DMS53 treated with DMSO at 0.1 percent for 48 hours (cell line): ENCODE measurements at regions not wholly inside any gene's neighbourhood (a gene's known extent, or its start where the extent isn't known, plus 50 kb on each side); places are given as distances from the start of the nearest gene placed in this dataset.
"Not testable (repeated sequence)": the region's sequence is repeated elsewhere in the genome, so short reads cannot be mapped to it uniquely, and the experiment has no call there.

Source experiments
- DNase-seq: peaks from one replicate; lab custom pipeline; 2025; ENCODE audit not compliant: unreplicated experiment; lab: John Stamatoyannopoulos, UW

DNA sequence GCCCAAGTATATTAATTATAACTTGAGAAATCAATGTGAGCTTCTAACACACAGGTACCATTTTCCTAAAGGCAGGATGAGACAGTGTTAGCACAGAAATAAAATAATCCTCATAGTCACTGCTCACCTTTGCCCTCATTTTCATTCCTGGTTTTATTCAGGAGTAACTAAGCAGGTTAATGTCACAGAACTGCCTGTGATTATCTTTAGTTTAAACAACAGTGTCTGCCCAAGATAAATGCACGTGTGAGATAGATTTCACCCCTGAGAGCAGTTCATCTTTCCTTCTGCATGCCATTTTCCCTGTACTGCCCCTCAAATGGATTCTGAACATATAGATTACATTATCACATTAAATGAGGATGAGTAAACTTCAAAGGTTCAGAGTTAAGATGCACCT lies 250.7 kb downstream of the RMST start:
- DNase-seq: no peak

GRCh38 chr12:97714107-97714563 lies 251.5 kb downstream of the RMST start:
- no peak for DNase-seq

DNA sequence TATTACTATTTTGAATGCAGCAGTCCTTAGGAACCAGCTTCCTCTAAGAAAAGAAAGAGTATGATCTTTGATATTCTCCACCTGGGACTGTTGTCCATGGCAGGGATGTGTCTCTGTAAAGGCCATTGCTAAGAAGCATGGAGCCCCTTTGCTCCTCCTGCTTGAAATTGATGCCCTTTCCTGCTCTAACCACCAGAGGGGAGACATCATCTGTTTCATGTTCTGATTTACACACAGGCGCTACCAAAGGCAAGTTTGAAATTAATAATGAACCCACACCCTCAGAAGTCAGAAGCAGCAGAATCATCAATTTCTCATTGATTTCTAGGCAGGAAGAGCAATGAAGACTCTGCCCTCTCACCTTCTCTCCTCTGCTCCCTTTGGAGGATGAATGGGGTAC lies 253.8 kb downstream of the RMST start:
- peak; percentile 32 for DNase-seq

DNA sequence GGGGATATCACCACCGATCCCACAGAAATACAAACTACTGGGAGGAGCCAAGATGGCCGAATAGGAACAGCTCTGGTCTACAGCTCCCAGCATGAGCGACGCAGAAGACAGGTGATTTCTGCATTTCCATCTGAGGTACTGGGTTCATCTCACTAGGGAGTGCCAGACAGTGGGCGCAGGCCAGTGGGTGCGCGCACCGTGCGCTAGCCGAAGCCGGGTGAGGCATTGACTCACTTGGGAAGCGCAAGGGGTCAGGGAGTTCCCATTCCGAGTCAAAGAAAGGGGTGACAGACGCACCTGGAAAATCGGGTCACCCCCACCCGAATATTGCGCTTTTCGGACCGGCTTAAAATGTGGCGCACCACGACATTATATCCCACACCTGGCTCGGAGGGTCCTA lies 261.2 kb downstream of the RMST start:
- DNase-seq: not testable (repeated sequence)

- DNase-seq: no peak
Observed at GRCh38 chr12:97745406-97746101, 282.9 kb downstream of the RMST start.

- DNase-seq: peak; percentile 34
Observed at GRCh38 chr12:97748298-97748697, 285.7 kb downstream of the RMST start.

DNA sequence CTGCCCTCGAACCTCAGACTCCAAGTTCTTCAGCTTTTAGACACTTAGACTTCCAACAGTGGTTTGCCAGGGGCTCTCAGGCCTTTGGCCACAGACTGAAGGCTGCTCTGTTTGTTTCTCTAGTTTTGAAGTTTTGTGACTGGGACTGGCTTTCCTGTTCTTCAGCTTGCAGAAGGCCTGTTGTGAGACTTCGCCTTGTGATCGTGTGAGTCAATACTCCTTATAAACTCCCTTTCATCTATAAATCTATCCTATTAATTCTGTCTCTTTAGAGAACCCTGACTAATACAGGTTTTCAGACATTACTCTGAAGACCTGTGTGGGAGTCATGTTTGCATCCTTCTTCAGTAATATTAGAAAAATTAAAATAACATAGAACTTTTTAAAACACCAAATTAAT lies 289.1 kb downstream of the RMST start:
- DNase-seq: no peak

- no peak for DNase-seq
Observed at GRCh38 chr12:97752129-97752528, 289.5 kb downstream of the RMST start.

GRCh38 chr12:97753332-97753731 lies 290.7 kb downstream of the RMST start:
- DNase-seq: no peak

DNA sequence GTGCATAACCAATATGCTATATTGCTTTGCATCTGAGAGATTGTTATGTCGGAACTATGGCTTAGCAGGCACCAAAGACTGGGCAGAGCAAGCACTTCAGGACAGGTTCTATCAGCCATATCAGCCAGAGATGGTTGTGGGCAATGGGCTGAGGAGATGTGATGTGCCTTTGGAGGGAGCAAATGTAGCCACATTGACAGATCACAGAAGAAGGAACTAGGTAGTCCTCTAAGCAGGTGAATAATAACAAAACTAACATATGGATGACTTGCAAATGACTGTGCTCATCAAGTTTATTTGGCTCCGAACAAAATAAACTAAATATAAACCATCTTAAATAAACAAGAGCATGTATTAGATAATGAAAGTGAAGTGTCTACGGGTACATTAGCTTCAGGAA lies 291.7 kb downstream of the RMST start:
- DNase-seq: peak; percentile 72

DNA sequence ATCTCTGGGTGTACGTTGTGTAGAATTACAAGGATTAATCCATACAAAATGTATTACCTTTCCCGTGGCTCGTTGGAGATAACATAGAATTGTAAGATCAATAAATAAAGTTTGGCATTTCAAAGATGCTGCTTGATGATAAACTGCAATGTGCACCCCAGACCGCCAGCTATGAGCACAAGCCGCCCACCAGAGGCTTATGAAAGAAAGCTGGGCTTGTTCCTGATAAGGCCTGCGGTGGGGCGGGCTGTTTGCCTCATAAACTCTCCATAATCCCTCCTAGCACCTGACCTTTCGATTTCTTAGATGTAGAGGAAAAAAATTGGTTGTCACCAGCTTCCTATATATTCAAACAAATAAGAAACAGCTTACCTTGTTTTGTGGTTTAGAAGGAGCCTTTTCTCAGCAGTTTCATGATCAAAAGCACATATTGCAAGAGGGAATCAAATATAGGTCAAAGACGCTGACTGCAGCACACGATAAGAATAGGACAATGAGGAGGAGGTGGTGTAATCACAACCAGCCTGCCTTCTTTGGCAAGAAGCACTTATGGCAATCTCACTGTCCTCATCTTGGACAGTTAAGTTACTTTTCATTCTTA lies 293.6 kb downstream of the RMST start:
- no peak for DNase-seq

DNA sequence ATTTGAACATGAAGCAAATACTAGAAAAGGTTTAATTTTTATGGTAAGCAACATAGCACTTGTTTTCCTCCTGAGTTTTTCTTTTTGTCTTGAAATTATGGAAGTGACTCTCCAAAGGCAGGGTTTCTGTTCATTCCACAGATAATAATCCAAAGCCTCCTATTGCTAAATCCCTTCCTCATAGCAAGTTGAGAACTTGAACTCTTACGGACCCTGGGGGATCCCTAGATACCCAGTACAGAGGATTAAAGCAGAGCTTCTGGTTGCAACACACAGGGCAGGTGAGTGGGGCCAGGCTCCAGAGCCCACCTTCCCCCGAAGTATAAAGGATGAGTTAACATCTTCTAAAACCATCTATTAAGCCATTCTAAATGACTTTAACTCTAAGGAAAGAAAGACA lies 294.1 kb downstream of the RMST start:
- no peak for DNase-seq

DNA sequence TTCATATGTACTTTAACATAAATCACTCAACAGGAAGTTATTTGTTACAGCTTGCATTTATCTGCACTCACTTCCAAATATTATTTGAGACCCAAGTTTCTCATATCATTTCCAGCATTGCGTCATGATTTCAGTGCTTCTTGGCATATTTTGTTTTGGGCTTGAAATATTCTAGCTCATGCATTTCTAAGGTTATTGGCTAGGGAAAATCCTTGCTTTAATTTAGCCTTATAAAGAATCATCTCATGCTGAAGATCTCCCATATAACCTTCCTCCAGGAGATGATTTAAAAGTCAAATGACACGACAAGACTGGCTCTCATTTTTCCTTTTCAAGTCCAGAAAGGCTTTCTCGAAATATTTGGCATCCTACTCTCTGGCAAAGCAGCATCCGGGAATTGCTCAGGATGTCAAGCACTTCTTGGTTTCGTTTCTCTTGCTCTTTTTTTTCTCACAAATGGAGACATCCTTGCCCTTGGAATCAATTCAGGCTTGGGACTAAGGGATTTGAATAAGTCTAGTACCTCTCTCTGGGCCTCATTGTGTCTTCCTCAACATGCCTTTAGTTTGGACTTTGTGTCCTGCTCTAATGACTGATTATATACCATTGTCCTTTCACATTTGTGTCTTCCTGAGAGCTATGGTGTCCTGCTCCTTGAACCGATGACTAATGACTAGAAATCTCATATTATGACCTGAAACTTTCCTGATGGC lies 295.0 kb downstream of the RMST start:
- no peak for DNase-seq

DNA sequence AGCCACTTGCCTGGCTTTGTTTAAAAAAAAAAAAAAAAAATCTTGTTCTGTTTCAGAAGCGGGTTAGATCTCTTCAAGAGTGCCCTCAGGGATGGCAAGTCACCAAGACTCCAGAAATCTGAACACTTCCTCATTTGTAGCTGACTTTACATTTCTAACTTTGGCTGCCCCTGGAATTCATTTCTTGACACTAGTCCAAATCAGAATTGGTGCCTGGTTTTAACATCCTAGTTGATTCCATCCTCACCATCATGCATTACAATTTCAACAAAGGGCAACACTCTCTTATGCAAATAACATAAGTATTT lies 295.5 kb downstream of the RMST start:
- no peak for DNase-seq

GRCh38 chr12:97758586-97758985 lies 296.0 kb downstream of the RMST start:
- no peak for DNase-seq

DNA sequence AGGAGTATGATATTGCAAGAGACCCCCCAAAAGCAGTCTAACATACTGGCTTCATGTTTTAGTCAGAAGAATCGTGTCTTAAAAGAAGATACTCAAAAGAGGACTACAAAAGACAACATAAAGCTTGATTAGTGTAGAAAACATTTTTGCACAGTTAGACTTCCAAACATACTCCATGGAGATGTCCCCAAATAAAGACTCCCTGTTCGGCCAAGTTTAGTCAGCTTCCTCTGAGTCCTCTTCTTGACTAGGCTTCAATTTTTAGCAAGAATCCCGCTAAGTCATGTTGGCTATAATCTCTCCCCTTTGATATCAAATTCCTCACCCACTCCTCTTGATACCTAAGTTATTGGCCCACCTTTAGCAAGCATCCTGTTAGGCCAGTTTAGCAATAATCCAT lies 298.0 kb downstream of the RMST start:
- DNase-seq: no peak

- DNase-seq: no peak
Observed at GRCh38 chr12:97763113-97763512, 300.5 kb downstream of the RMST start.

DNA sequence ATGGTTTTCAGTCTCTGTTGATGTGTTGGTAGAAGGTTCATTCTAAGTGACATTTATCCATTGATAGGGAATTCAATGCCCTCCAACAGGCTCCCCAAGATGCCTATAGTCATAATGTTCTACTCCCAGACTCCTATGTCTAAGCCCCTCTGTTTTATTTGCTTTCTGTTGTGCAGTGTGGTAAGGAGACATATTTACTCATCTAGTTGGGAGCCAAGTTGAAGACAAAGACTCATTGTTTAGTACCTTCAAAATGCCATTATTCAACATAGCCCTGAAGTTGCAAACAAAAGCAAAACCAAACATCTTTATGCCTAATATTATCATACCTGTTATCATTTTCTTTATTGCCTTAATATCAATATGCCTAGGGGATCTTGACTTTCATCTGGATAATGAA lies 302.1 kb downstream of the RMST start:
- no peak for DNase-seq

- no peak for DNase-seq
Observed at GRCh38 chr12:97767347-97767746, 304.7 kb downstream of the RMST start.

DNA sequence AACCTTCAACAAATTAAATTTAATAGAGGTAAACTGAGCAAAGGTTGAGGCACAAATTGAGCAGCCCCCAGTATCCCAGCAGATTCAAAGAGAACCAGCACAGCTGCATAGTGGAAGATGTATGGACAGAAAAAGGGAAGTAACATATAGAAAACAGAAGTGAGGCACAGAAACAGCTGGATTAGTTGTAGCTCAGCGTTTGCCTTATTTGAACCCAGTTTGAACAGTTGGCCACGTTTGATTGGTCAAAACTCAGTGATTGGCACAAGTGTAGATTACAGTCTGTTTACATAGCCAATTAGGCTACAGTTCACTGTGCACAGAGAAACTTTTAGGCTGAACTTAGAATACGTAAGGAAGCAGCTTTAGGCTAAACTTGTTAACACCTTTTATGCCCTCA lies 315.5 kb downstream of the RMST start:
- DNase-seq: no peak

DNA sequence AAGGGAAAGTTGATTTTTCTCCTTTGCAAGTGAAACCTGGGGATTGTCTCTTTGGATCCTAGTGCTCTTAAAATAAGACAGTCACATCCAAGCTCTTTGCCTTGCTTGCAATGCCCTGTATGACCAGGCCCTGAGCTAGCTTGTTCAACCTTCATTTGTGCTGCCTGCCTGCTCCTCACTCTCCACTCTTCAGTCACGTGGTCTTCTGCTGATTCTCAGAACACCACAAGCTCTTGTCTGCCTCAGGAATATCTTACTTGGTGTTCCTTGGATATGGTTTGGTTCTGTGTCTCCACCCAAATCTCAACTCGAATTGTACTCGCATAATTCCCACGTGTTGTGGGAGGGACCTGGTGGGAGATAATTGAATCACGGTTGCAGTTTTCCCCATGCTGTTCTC lies 318.7 kb downstream of the RMST start:
- no peak for DNase-seq

DNA sequence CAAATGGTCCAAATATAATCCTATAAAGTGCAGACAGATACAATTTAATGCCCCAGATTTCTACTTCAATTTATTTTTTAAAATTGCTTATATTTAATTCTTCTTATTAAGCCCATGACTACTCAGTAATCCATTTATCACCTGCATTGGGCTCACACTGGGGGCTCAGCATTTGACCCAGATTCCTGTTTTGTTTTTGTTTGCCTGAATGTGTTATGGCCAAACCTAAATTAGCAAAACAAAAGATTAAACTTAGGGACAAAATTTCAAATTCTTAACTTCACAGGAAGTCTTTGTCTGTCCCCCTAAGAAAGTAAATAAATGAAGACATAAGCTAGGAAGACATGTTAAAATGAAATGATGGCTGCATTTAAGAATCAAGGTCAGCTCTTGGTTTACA lies 322.3 kb downstream of the RMST start:
- DNase-seq: no peak

GRCh38 chr12:97790281-97790680 lies 327.7 kb downstream of the RMST start:
- no peak for DNase-seq
